ENCODE measurements at regions not wholly inside any gene's neighbourhood (a gene's known extent, or its start where the extent isn't known, plus 50 kb on each side); places are given as distances from the start of the nearest gene placed in this dataset.
"Not testable (repeated sequence)": the region's sequence is repeated elsewhere in the genome, so short reads cannot be mapped to it uniquely, and the experiment has no call there.

DNA sequence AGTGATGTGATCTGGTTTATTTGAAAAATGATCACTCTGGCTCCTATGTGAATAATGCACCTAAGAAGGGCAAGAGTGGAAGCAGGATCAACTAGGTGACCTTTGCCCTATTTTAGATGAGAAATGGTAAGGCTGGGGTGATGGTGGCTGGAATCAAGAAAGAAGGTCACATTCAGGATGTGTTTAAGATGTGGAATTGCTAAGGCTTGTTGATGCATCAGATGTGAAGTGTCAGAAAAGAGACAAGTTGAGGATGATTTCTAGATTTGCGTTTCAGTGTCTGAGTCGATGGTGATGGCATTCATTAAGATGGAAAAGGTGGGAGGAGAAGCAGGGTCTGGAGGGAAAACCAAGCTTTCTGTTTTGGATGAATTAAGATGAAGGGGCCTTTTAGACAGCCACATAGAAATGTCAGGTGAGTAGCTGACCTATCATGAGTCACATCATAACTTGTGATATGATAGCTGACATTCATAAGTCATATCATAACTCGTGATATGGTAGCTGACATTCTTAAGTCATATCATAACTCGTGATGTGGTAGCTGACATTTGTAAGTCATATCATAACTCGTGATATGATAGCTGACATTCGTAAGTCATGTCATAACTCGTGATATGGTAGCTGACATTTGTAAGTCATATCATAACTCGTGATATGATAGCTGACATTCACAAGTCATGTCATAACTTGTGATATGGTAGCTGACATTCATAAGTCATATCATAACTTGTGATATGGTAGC is 101.2 kb upstream of the SEC11C start:
- DNase-seq (ENCODE audit: extremely low read depth in 1 of 2, low read depth in 1 of 2): no peak

DNA sequence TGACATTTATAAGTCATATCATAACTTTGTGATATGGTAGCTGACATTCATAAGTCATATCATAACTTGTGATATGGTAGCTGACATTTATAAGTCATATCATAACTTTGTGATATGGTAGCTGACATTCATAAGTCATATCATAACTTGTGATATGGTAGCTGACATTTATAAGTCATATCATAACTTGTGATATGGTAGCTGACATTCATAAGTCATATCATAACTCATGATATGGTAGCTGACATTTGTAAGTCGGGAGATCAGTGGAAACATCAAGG is 100.7 kb upstream of the SEC11C start:
- DNase-seq (ENCODE audit: extremely low read depth in 1 of 2, low read depth in 1 of 2): not testable (repeated sequence)

DNA sequence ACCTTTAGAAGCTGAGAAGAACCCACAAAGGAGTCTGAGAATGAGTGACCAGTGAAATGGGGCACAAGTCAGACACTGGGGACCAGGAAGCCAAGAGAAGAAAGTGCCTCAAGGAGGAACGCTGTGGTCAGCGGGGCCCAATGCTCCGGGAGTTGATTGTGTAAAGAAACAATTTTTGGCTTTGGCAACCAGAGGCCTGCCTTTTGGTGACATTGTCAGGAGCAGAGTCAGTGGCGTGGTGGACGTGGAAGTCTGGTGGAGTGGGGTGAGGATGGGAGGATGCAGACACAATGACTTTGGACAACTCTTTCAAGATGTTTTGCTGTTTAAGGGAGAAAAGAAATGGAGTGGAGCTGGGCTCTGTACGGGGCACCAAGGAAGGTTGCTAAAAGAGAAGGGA is 100.2 kb upstream of the SEC11C start:
- no peak for DNase-seq (ENCODE audit: extremely low read depth in 1 of 2, low read depth in 1 of 2)

DNA sequence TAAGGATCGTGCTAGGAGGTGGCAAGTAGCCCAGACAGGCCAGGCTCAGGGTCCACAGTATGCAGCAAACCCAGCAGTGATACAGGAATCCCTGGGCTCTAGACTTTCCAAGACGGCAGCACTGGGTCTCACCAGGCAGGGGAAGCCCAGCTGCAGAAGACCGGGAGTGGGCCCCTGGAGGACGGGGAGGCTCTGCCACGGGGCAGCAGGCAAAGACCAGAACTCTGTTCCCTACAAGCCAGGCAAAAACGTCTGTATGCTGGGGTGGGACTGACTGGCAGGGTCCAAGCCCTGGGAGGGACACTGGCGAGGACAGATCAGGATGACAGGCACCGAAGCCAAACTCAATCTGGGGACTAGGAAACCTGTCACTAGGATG is 98.9 kb upstream of the SEC11C start:
- DNase-seq (ENCODE audit: extremely low read depth in 1 of 2, low read depth in 1 of 2): no peak

DNA sequence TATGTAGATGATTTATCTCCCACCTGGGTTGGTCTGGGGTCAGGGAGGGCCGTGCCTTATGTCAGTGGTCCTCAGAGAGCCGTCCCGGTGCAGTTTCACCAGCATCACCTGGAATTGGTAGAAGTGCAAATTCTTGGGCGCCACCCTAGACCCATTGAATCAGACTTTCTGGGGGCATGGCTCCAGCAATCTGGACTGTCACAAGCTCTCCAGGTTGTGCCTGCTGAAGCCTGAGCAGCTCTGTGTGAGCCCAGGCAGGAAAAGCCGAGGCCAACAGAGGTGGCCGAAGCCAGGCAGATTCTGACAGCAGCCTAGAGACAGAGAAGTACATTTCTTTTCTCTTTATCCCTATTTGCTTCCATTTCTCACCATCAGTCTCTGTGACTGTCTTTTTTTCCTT is 98.4 kb upstream of the SEC11C start:
- no peak for DNase-seq (ENCODE audit: extremely low read depth in 1 of 2, low read depth in 1 of 2)

DNA sequence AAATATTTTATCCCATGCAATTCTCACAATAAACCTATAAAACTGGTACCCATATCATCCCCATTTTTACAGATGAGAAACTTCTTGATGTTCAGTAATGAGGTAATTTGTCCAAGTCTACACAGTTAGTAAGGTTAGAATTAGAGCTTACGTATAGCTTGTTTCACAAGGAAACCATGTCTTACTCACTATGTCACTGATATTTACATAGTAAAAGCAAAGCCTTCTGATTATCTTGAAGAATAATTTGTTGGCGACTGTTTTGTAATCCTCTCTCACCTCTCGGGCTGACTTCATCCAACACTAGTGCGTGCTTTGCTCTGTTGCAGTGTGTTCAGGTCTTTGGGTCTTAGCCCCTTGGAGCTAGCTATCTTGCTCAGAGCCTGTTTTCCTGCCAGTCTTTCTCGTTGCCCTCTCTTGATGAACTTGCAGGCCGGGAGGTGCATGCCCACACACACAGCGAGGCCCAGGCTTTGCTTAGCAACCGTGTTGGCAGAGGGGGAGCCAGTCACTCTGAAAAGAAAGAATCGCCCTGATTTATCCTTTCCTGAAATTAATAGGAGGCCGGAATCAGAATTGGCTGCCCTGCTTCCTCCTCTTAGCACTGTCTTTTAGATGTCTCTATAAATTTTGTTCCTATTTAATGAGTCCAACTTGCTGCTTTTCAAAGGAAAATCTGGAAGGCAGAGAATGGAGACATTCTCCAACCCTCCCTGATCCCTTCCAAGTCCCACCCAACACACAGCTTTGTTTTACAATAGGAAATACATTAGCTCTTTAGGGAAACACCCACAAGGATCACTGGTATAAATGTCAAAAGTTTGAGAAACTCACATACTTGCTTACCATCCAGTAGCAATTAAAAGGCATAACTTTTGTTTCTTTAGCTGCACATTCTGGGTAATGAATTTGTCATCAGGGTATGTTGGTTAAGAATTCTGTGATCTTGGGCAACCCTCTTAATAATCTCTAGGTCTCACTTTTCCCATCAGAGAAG is 97.6 kb upstream of the SEC11C start:
- no peak for DNase-seq (ENCODE audit: extremely low read depth in 1 of 2, low read depth in 1 of 2)

DNA sequence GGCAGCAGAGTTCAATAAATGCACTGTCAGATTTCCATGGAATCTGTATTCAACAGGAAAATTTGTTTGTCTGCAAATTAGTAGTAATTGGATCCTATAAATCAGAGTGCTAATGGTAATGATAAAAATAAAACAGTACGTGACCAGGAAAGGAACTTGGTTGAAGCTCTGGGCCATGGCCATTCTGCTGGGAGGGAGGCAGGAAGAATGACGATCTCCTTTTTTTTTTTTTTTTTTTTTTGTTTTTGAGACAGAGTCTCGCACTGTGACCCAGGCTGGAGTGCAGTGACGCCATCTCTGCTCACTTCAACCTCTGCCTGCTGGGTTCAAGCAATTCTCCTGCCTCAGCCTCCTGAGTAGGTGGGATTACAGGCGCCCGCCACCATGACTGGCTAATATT is 94.8 kb upstream of the SEC11C start:
- DNase-seq (ENCODE audit: extremely low read depth in 1 of 2, low read depth in 1 of 2): no peak

DNA sequence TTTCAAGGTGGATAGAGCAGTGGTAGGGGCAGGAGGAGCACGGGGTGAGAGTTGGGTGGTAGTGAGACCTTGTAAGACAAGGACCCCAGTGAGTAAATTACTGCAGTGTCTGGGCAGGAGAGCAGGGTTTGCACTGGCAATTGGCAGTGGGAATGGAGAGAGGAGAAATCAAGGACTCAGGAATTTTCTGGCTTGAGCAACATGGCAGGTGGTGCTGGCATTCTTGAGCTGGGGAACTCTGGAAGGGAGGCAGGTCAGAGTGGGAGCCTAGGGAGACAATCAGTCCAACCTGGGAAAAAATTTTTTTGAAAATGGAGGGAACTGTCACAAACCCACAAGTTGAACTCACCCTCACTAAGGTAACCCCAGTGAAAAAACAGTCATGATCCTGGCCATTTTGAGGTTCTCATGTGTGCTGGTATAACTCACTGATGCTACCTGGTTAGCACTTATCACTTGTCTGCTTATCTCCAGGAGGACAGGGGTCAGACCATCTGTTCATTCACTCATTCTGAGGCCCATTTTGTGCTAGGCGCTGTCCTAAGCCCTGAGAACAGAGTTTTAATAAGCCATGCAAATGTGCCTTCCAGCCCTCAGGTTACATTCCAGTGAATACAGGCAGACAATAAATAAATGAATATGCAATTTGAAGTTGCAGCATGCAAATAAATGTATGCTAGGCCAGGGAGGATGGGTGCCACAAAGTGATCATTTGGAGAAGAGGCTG is 92.2 kb upstream of the SEC11C start:
- no peak for DNase-seq (ENCODE audit: extremely low read depth in 1 of 2, low read depth in 1 of 2)

DNA sequence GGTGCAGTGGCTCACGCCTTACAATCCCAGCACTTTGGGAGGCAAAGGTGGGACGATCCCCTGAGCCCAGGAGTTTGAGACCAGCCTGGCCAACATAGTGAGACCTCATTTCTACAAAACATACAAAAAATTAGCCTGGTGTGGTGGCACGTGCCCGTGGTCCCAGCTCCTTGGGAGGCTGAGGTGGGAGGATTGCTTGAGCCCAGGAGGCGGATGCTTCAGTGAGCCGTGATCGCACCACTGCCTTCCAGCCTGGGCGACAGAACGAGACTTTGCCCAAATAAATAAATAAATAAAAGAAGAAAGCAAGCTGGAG is 91.7 kb upstream of the SEC11C start:
- DNase-seq (ENCODE audit: extremely low read depth in 1 of 2, low read depth in 1 of 2): no peak

DNA sequence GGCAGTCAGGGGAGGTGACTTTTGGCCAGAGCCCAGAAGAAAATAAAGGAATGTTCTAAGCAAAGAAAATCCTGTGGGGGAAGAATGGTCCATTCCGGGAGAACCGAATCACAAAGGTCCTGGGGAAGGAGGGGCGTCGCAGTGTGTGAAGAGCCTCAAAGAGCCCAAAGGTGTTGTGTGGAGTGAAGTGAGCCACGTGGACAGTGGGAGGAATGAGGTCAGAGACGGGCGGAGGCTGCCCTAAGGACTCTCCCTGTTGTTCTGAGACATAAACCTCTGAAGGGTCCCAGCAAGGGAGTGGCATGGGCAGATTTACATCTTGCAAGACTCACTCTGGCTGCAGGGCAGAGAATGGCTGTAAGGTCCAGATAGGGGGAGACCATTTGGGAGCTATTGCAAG is 91.3 kb upstream of the SEC11C start:
- DNase-seq (ENCODE audit: extremely low read depth in 1 of 2, low read depth in 1 of 2): no peak

DNA sequence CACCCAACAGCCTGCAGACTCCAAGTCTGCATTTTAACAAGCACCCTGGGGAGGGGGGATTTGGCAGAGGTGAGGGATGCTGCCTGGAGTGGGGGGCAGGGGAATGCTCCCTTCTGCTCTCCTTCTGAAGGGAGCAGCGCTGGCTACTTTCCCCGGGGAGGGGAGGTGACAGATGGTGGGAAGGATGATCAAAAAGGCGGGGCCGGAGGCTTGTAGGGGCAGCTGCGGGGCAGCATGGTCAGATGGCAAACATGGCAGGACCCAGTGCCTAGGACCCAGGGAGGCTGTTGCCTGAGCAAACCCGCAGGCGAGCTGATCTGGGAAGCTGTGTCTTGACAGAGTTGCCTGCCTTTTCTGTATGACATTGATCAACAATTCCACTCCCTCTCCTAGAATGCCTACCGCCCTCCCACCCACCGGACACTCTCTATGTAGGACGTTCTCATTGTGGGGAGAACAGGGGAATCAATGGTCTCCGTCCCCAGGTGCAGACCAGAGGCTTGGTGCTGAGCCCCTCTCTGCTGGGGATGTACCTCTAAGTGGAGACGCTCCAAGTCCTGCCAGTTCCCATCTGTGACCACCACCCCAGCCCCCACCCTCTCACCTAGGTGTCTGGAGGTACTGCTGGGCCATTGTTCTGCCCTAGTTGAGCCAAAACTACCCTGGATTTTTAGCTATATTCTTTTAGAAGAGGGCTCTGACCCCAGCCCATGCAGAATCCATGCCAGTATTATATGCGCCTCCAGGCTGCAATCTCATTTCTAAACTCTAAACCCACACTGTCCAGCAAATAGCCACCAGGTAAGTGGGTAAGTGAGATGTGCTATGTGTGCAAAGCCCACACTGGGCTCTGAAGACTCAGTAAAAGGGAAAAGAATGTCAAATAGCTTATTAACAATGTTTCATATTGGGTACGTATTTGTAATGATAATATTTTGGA is 89.7 kb upstream of the SEC11C start:
- DNase-seq (ENCODE audit: extremely low read depth in 1 of 2, low read depth in 1 of 2): no peak

DNA sequence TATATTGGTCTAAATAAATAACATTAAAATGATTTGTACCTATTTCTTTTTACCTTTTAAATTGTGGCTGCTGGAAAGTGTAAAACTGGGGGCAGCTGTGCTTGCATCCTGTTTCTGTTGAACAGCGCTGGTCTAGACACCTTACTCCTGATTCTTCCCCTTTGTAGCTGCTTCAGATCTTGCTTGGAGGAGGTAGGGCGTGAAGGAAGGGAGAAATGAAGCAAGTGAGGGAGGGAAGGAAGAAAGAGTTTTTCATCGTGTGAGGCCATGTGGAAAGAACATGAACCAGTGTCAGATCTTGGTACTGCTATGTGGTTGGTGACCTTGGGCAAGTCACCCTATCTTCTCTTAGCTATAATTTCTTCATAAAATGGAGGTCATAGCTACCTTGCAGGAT is 89.0 kb upstream of the SEC11C start:
- no peak for DNase-seq (ENCODE audit: extremely low read depth in 1 of 2, low read depth in 1 of 2)

DNA sequence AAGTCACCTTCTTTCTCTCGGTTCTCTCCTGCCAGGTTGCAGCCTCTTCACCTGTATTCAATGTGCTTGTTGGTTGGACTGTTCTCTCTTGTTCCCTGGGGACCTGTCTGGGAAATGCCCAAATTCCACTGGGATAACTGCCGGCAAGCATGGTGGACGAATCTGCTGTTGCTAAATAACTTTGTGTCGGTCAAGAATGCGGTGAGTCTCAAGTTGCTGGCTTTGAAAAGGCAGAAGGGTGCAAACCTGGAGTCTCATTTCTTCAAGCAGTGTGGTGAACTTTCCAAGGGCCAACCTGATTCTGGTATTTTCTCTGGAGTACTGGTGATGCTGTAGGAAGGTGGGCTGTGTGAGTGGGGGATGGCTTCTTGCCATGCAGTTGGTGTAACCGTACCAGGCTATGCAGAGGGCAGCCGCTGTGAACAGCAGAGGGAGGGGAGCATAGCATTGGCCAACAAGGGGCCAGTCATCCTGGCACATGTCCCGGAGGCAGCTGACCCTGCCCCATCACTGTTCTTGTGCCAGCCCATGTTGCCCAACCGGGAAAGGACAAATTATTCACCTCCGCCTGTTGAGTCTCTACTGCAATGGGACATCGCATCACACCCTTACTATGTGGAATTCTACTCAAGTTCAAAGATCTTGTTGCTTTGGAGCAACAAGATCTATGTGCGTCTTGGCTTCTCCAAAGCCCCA is 88.1 kb upstream of the SEC11C start:
- no peak for DNase-seq (ENCODE audit: extremely low read depth in 1 of 2, low read depth in 1 of 2)

DNA sequence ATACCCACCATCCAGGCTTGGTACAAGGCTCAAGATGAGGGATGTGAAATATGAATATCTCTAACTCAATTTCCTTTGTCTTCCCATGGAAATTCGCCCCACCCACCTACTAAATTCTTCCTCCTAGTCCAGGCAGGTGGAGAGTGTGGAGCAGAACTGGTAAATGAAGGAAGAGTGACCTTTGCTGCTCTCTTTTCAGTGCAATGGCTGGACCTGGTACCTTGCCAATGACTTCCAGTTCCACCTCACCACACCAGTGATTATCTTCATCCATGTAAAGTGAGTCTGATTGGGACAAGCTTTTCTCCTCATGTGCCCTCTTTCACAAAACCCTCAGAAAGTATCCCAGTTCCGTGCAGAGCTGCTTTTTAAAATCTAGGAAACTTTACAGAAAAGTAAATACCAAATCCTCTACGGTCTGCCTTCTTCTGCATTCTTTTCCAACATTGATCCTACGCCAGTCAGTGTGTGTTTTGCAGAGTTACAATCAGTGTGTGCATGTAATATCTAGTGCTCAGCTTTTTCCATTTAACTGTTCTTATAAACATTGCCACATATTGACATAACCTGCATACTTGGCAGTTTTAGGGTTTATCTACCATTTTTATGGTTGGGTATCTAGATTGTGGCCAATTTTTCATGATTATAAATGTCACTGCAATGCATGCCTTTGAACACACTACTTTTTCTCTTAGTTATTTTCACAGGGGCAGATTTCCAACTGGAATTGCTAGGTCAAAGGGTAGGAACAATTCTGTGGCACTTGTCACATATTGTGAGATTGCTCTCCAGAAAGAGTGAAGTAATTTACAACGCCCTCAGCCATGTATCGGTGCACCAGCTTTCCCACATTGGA is 86.5 kb upstream of the SEC11C start:
- DNase-seq (ENCODE audit: extremely low read depth in 1 of 2, low read depth in 1 of 2): no peak

DNA sequence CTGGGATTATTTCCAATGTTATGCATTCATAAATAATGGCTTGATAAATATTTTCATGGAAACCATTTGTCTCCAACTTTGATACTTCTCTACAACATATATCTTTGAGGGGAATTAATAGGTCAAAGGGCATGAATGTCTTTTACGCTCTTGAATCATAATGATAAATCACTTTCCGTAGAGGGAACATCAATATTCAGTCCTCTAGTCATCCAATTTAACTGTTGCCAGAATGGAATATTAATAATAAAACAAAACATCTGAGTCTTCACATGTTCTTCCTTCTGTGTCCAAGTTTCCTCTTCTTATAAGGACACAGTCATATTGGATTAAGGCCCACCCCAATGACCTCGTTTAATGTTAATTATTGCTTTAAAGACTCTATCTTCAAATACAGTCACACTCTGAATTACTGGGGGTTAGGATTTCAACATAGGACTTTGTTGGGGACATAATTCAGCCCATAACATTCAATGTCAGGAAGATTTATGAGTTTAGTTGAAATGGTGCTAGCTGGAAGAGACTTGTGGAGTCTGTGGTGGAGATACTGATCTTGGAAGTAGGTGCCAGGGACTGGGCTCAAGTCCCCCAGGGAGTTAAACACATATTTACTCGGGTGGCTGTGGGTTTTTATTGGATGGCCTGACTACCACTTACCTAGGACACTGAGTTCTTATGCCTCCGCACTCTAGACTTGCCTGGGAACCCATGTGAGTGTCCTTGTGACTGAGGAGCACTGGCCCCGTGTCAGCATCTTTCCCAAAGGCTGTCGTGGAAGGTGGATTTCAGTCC is 85.0 kb upstream of the SEC11C start:
- DNase-seq (ENCODE audit: extremely low read depth in 1 of 2, low read depth in 1 of 2): no peak

DNA sequence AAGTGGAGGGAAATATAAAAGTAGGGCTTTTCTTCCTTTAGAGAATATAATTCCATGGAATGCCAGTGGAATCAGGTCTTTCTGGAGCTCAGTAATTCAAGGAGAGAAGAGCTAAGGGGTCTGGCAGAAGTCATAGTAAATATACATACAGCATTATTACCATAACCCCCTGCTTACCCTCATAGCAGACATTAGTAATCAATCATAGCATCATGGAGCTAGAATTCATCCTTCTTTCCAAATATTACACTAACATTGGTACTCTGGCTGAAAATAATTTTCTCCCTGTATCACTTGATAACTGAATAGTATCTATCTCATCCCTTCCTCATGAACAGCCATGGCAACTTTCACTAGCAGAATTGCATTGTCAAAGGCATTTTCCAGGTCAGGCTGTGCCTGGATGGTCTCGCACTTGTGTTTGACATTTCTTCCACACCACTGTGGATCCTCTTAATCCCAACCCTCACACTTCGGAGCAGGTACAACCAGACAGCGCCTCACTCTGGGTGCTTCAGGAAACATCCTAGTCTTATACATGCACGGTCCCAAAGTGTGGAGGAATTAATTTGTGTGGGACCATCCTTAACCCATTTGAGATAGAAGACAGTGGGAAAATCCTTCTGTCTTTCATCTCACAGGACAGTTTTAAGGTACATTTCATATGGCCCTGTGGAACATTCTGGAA is 84.2 kb upstream of the SEC11C start:
- no peak for DNase-seq (ENCODE audit: extremely low read depth in 1 of 2, low read depth in 1 of 2)

DNA sequence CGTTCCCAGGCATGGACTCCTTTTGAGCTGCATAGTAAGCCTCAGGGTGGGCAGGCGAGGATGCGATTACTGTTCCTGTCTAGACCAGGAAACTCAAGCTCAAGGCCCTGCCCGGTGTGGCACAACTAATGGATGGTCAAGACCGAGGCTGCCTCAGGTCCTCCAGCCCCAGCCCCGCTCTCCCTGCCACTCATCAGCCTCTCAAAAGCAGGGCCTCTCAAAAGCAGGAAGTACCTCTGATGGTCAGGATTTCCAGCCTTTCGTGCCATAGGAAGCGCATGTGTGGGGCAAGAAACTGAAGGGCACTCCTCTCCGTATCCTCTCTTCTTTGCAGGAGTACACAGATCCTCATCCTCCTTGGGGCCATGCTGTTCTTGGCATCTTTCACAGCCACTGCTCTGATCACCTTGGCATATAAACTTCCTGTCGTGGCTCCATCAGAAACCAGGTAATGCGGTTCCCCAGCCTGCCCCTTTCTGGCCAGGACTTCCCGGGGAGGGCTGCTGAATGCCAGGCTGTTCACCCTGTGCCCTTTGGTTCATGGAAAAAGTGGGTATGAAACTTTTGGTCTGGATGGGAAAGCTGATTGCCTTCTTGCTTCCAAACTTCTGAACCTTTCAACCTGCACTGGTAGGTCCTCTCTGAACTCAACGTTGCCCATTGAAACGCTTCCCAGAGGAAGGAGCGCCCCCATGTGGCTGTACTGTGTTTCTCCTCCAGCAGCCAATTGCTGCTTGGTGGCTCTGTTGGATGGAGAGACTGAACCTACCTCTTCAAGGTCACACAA is 82.8 kb upstream of the SEC11C start:
- peak in 1 of 2 donors; percentile 9 for DNase-seq (ENCODE audit: extremely low read depth in 1 of 2, low read depth in 1 of 2)

All from stimulated activated CD8-positive, alpha-beta memory T cell treated with anti-CD3 and anti-CD28 coated beads, Interleukin-7, amount 100 ng/mL, for 48 hours (primary cell).